ENCODE measurements at regions not wholly inside any gene's neighbourhood (a gene's known extent, or its start where the extent isn't known, plus 50 kb on each side); places are given as distances from the start of the nearest gene placed in this dataset.

GRCh38 chr7:149621776-149622175 lies 124.2 kb upstream of the ZNF746 start:
- TF ChIP-seq CTCF (IDR thresholded peaks at IDR 0.05; ENCODE audit: insufficient read depth, low read length) (no peak), POLR2AphosphoS5 (IDR thresholded peaks at IDR 0.05; ENCODE audit: low read depth) (no peak), REST (IDR thresholded peaks at IDR 0.05; ENCODE audit: insufficient replicate concordance, low read depth) (no peak), GABPA (IDR thresholded peaks at IDR 0.05; ENCODE audit: low read depth) (no peak)
